H1 (cell line): ENCODE measurements at regions not wholly inside any gene's neighbourhood (a gene's known extent, or its start where the extent isn't known, plus 50 kb on each side); places are given as distances from the start of the nearest gene placed in this dataset.

Experiments
- MAX ChIP-seq: IDR thresholded peaks from 2 replicates; pipeline ENCODE4 v1.6.1; 2012; ENCODE audit warnings: inconsistent platforms
- TF ChIP-seq, protein P1 (sequence below), 3 experiments: IDR thresholded peaks; 1 replicate in 2 of 3; 2 replicates in 1 of 3; pipeline versions ENCODE4 v1.5.1 to v1.6.1; 2011; ENCODE audit warnings: low read length in 3 of 3, mild to moderate bottlenecking in 3 of 3, inconsistent platforms in 2 of 3, low read depth in 1 of 3, moderate library complexity in 1 of 3; ENCODE audit not compliant: insufficient read depth in 1 of 3; ENCODE audit errors: control extremely low read depth in 1 of 3

- TF ChIP-seq, protein P1, sequence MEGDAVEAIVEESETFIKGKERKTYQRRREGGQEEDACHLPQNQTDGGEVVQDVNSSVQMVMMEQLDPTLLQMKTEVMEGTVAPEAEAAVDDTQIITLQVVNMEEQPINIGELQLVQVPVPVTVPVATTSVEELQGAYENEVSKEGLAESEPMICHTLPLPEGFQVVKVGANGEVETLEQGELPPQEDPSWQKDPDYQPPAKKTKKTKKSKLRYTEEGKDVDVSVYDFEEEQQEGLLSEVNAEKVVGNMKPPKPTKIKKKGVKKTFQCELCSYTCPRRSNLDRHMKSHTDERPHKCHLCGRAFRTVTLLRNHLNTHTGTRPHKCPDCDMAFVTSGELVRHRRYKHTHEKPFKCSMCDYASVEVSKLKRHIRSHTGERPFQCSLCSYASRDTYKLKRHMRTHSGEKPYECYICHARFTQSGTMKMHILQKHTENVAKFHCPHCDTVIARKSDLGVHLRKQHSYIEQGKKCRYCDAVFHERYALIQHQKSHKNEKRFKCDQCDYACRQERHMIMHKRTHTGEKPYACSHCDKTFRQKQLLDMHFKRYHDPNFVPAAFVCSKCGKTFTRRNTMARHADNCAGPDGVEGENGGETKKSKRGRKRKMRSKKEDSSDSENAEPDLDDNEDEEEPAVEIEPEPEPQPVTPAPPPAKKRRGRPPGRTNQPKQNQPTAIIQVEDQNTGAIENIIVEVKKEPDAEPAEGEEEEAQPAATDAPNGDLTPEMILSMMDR (IDR thresholded peaks at IDR 0.05; ENCODE audit: control extremely low read depth in 1 of 3, insufficient read depth in 1 of 3, low read depth in 1 of 3, low read length in 3 of 3), result no peak
- no peak for TF ChIP-seq MAX
Observed at GRCh38 chrY:19076846-19077697, 303.5 kb upstream of the HSFY2 start.
